ENCODE measurements at regions not wholly inside any gene's neighbourhood (a gene's known extent, or its start where the extent isn't known, plus 50 kb on each side); places are given as distances from the start of the nearest gene placed in this dataset.

DNA sequence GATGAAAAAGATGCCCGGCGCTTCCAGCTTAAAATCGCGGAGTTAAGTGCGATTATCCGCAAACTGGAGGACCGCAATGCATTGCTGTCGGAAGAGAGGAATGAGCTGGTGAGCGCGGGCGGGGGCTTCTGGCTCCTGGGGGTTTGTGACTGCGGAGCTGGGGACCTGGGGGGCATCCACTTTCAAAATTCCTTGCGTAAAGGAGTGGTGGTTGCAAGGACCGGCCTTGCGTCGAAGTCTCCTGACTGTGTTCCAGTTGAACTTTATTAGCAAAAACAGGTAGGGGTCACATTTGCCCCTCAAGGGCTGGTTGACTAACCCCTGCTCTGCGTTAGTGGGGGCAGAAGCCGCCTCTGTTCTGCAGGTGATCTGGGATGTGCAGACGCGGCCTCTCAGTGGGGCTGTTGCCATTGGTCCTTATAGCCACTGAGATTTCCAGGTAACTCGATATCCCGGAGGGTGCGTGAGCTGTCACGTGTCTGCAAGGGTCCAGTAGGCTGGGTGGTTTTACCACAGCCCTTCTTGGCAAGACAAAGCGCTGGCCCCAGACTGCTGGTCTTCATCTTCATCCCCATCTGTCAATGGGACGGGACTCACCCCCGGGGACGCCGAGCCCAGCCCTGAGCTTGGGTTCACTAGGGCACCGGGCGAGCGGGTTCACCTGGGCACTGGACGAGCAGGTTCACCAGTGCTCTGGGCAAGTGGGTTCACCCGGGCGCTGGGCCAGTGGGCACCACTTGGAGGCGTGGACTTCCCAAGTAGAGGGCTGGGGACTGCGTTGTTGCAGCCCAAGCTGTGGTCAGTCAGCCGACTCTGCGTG lies 51.5 kb upstream of the DPYSL4 start:
- intact Hi-C loops (cut with micrococcal nuclease; ENCODE audit: unreplicated experiment) = no loop called here
- DNase-seq (ENCODE audit: low read depth, low spot score) (no peak), ATAC-seq (no peak), FAIRE-seq (no peak)
- in situ Hi-C loops (cut with MboI) = no loop called here
- ChIA-PET RAD21 (ENCODE audit: unreplicated experiment) (no interaction called here), CTCF (no interaction called here), SMC1A (ENCODE audit: uncharacterized antibody, unreplicated experiment) (no interaction called here), POLR2A (no interaction called here)
- Histone ChIP-seq H3K9me3 (replicated peaks; ENCODE audit: control insufficient read depth, insufficient read depth, low read length) (no peaks in the 10 kb centered on the region), H3K4me2 (ENCODE audit: control insufficient read depth, insufficient read depth) (no peak overlapping the region), H3K4me1 (ENCODE audit: control insufficient read depth, insufficient read depth, low read length) (no peaks in the 10 kb centered on the region), H3K9ac (ENCODE audit: control insufficient read depth, insufficient read depth, low read length) (no peak overlapping the region), H4K20me1 (ENCODE audit: control insufficient read depth, insufficient read depth) (no peaks in the 10 kb centered on the region), H3K27me3 (replicated peaks in 1 of 2; ENCODE audit: control insufficient read depth in 2 of 2, insufficient read depth in 2 of 2, low read length in 1 of 2) (no peaks in the 10 kb centered on the region), H3K27ac (ENCODE audit: control insufficient read depth, insufficient read depth) (no peak overlapping the region), H3K36me3 (ENCODE audit: control insufficient read depth in 2 of 2, insufficient read depth in 2 of 2, low read length in 1 of 2) (no peaks in the 10 kb centered on the region), H3K79me2 (ENCODE audit: control insufficient read depth, insufficient read depth, low read length) (no peaks in the 10 kb centered on the region), H2AFZ (ENCODE audit: control insufficient read depth, low read depth, low read length) (no peak overlapping the region), H3K4me3 (no peak overlapping the region)
- BruUV-seq (replicated peaks) = no TSS peak
- WGBS (ENCODE audit: insufficient coverage, insufficient replicate concordance, low lambda C conversion rate, missing lambda C conversion rate) = 67% methylated on average over 39 of the region's 39 CpGs
- no peak for TF ChIP-seq SREBF2 (IDR thresholded peaks at IDR 0.05; ENCODE audit: low read length)
- TF ChIP-seq YY1 (IDR thresholded peaks at IDR 0.05; ENCODE audit: low read depth, low read length) = no peak
- no peak for TF ChIP-seq ESRRA (IDR thresholded peaks at IDR 0.05; ENCODE audit: low read length)
- no peak for TF ChIP-seq MYC (IDR thresholded peaks at IDR 0.05; ENCODE audit: insufficient read depth, insufficient read length, insufficient replicate concordance, low read length, severe bottlenecking)

DNA sequence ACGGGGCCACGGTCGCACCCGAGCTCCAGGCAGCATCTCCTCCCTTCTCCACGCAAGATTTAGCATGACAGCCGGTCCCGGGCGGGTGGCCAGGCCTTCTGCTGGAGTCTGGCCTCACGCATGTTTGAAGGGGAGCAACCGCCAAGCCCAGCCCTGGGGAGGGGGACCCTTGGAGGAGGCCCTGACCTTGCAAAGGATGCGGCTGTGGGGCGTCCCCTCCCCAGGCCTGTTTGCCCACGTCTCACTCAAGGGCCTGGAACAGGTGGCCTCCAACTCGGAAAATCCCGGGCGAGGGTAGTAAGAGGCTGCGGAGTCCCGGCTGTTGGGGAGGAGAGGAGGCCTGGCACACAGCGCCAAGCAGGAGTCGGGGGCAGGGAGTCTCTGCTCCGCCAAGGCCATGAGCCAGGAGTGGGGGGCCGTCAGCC lies 50.6 kb upstream of the DPYSL4 start:
- Histone ChIP-seq H3K79me2 (ENCODE audit: control insufficient read depth, insufficient read depth, low read length) (no peaks in the 10 kb centered on the region), H3K9ac (ENCODE audit: control insufficient read depth, insufficient read depth, low read length) (no peak overlapping the region), H3K27ac (ENCODE audit: control insufficient read depth, insufficient read depth) (no peak overlapping the region), H2AFZ (ENCODE audit: control insufficient read depth, low read depth, low read length) (no peak overlapping the region), H3K27me3 (replicated peaks in 1 of 2; ENCODE audit: control insufficient read depth in 2 of 2, insufficient read depth in 2 of 2, low read length in 1 of 2) (no peaks in the 10 kb centered on the region), H3K36me3 (ENCODE audit: control insufficient read depth in 2 of 2, insufficient read depth in 2 of 2, low read length in 1 of 2) (no peaks in the 10 kb centered on the region), H3K4me1 (ENCODE audit: control insufficient read depth, insufficient read depth, low read length) (no peaks in the 10 kb centered on the region), H4K20me1 (ENCODE audit: control insufficient read depth, insufficient read depth) (no peaks in the 10 kb centered on the region), H3K9me3 (replicated peaks; ENCODE audit: control insufficient read depth, insufficient read depth, low read length) (no peaks in the 10 kb centered on the region), H3K4me2 (ENCODE audit: control insufficient read depth, insufficient read depth) (no peak overlapping the region), H3K4me3 (no peak overlapping the region)
- ChIA-PET RAD21 (ENCODE audit: unreplicated experiment) (no interaction called here), POLR2A (no interaction called here), SMC1A (ENCODE audit: uncharacterized antibody, unreplicated experiment) (no interaction called here), CTCF (no interaction called here)
- DNase-seq (ENCODE audit: low read depth, low spot score) (no peak), FAIRE-seq (no peak), ATAC-seq (no peak)
- BruUV-seq (replicated peaks) = no TSS peak
- intact Hi-C loops (cut with micrococcal nuclease; ENCODE audit: unreplicated experiment) (no loop called here), in situ Hi-C loops (cut with MboI) (no loop called here)
- 55% methylated on average over 21 of the region's 22 CpGs for WGBS (ENCODE audit: insufficient coverage, insufficient replicate concordance, low lambda C conversion rate, missing lambda C conversion rate)
- no peak for TF ChIP-seq LARP7 (IDR thresholded peaks at IDR 0.05)
- TF ChIP-seq RAD21 (IDR thresholded peaks at IDR 0.05; ENCODE audit: insufficient read depth, low read depth, low read length) = no peak
- no peak for TF ChIP-seq POLR2A (IDR thresholded peaks at IDR 0.05; ENCODE audit: low read depth, low read length)
- no peak for TF ChIP-seq IRF4 (IDR thresholded peaks at IDR 0.05; ENCODE audit: low read depth, low read length)
- no peak for TF ChIP-seq RFX5 (IDR thresholded peaks at IDR 0.05; ENCODE audit: low read depth, low read length)
- TF ChIP-seq SREBF1 (IDR thresholded peaks at IDR 0.05; ENCODE audit: low read length) = no peak
- TF ChIP-seq, protein P1, sequence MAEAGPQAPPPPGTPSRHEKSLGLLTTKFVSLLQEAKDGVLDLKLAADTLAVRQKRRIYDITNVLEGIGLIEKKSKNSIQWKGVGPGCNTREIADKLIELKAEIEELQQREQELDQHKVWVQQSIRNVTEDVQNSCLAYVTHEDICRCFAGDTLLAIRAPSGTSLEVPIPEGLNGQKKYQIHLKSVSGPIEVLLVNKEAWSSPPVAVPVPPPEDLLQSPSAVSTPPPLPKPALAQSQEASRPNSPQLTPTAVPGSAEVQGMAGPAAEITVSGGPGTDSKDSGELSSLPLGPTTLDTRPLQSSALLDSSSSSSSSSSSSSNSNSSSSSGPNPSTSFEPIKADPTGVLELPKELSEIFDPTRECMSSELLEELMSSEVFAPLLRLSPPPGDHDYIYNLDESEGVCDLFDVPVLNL (IDR thresholded peaks at IDR 0.05; ENCODE audit: low read depth, low read length) = no peak
- TF ChIP-seq, protein P2, sequence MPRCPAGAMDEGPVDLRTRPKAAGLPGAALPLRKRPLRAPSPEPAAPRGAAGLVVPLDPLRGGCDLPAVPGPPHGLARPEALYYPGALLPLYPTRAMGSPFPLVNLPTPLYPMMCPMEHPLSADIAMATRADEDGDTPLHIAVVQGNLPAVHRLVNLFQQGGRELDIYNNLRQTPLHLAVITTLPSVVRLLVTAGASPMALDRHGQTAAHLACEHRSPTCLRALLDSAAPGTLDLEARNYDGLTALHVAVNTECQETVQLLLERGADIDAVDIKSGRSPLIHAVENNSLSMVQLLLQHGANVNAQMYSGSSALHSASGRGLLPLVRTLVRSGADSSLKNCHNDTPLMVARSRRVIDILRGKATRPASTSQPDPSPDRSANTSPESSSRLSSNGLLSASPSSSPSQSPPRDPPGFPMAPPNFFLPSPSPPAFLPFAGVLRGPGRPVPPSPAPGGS (IDR thresholded peaks at IDR 0.05; ENCODE audit: borderline replicate concordance, insufficient read depth, low read depth, low read length, poor library complexity, severe bottlenecking) = no peak
- TF ChIP-seq, protein P3, sequence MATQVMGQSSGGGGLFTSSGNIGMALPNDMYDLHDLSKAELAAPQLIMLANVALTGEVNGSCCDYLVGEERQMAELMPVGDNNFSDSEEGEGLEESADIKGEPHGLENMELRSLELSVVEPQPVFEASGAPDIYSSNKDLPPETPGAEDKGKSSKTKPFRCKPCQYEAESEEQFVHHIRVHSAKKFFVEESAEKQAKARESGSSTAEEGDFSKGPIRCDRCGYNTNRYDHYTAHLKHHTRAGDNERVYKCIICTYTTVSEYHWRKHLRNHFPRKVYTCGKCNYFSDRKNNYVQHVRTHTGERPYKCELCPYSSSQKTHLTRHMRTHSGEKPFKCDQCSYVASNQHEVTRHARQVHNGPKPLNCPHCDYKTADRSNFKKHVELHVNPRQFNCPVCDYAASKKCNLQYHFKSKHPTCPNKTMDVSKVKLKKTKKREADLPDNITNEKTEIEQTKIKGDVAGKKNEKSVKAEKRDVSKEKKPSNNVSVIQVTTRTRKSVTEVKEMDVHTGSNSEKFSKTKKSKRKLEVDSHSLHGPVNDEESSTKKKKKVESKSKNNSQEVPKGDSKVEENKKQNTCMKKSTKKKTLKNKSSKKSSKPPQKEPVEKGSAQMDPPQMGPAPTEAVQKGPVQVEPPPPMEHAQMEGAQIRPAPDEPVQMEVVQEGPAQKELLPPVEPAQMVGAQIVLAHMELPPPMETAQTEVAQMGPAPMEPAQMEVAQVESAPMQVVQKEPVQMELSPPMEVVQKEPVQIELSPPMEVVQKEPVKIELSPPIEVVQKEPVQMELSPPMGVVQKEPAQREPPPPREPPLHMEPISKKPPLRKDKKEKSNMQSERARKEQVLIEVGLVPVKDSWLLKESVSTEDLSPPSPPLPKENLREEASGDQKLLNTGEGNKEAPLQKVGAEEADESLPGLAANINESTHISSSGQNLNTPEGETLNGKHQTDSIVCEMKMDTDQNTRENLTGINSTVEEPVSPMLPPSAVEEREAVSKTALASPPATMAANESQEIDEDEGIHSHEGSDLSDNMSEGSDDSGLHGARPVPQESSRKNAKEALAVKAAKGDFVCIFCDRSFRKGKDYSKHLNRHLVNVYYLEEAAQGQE (IDR thresholded peaks at IDR 0.05; ENCODE audit: low read depth, low read length) = no peak

Measured in GM12878 (cell line).